ENCODE measurements at regions not wholly inside any gene's neighbourhood (a gene's known extent, or its start where the extent isn't known, plus 50 kb on each side); places are given as distances from the start of the nearest gene placed in this dataset.

GRCh38 chr18:71630696-71631095 is 913.4 kb downstream of the CBLN2 start:
- no peak for TF ChIP-seq NCOA2 (CRISPR knock-in tag; IDR thresholded peaks at IDR 0.05)
- no peak for TF ChIP-seq ZNF790 (CRISPR knock-in tag; IDR thresholded peaks at IDR 0.05; ENCODE audit: borderline replicate concordance)
- TF ChIP-seq MAFF (IDR thresholded peaks at IDR 0.05; ENCODE audit: low read depth, low read length), result no peak

All from HepG2 (cell line).